GM12878 (cell line): ENCODE measurements at regions not wholly inside any gene's neighbourhood (a gene's known extent, or its start where the extent isn't known, plus 50 kb on each side); places are given as distances from the start of the nearest gene placed in this dataset.
"Not testable (repeated sequence)": the region's sequence is repeated elsewhere in the genome, so short reads cannot be mapped to it uniquely, and the experiment has no call there.

Experiments
- ATAC-seq: fragments of 200-7000 bp; cut with Tn5 transposase; 3 replicates; pipeline ENCODE4 v1.9.1; 2020; ENCODE audit warnings: mild to moderate bottlenecking, moderate library complexity
- BruUV-seq: library from RNA; stranded (reverse); fragments of 400-500 nt; replicated peaks from 2 replicates; lab custom pipeline; 2021; lab: Mats Ljungman, UMichigan
- CTCF ChIA-PET: fragments of 300-600 bp; sonication (Branson Sonifier 250); formaldehyde crosslinking; extraction: SDS; loops from one replicate; lab custom pipeline; 2021; ENCODE audit warnings: inconsistent platforms; lab: Yijun Ruan, JAX
- POLR2A ChIA-PET: fragments of 350-600 bp; formaldehyde crosslinking; extraction: SDS; loops from one replicate; lab custom pipeline; 2021; ENCODE audit warnings: inconsistent platforms; lab: Charles Lee
- RAD21 ChIA-PET: fragments of 300-600 bp; sonication (Branson Sonifier 250); formaldehyde crosslinking; loops from one replicate; lab custom pipeline; 2023; ENCODE audit warnings: antibody characterized with exemption; ENCODE audit not compliant: unreplicated experiment; lab: Charles Lee
- SMC1A ChIA-PET: fragments of 300-600 bp; sonication (Branson Sonifier 250); formaldehyde crosslinking; loops from one replicate; lab custom pipeline; 2023; ENCODE audit not compliant: unreplicated experiment, uncharacterized antibody; lab: Charles Lee
- DNase-seq: peaks from one replicate; pipeline ENCODE4 v3.0.0-alpha.2; 2011; ENCODE audit warnings: low read depth, low spot score
- FAIRE-seq: peaks from 3 replicates; lab custom pipeline; 2011; peaks lifted over from hg19 to GRCh38; lab: Jason Lieb, UNC
- H2AFZ ChIP-seq: 2 replicates; pipeline ENCODE4 v1.6.0; 2011; ENCODE audit warnings: low read depth, low read length, control low read depth; ENCODE audit not compliant: control insufficient read depth
- H3K27ac ChIP-seq: 2 replicates; pipeline ENCODE4 v1.5.1; 2011; ENCODE audit warnings: control low read depth; ENCODE audit not compliant: control insufficient read depth, insufficient read depth
- H3K27me3 ChIP-seq, 2 experiments: replicated peaks in 1 of 2; 2 replicates each; pipeline versions ENCODE4 v1.6.0 to v1.6.1; 2011; ENCODE audit warnings: low read length in 1 of 2; ENCODE audit not compliant: control insufficient read depth in 2 of 2, insufficient read depth in 2 of 2
- H3K36me3 ChIP-seq, 2 experiments: 2 replicates each; pipeline ENCODE4 v1.5.1; 2011; ENCODE audit warnings: low read length in 1 of 2; ENCODE audit not compliant: control insufficient read depth in 2 of 2, insufficient read depth in 2 of 2
- H3K4me1 ChIP-seq: 2 replicates; pipeline ENCODE4 v1.6.1; 2011; ENCODE audit warnings: mild to moderate bottlenecking, low read length, moderate library complexity, mixed read lengths; ENCODE audit not compliant: control insufficient read depth, insufficient read depth
- H3K4me2 ChIP-seq: 2 replicates; pipeline ENCODE4 v1.6.0; 2011; ENCODE audit warnings: control low read depth; ENCODE audit not compliant: control insufficient read depth, insufficient read depth
- H3K4me3 ChIP-seq: fragments of 200-600 bp; sonication (generic); 2 replicates; pipeline ENCODE4 v1.5.1; 2016
- H3K79me2 ChIP-seq: 2 replicates; pipeline ENCODE4 v1.6.0; 2011; ENCODE audit warnings: low read length; ENCODE audit not compliant: control insufficient read depth, insufficient read depth
- H3K9ac ChIP-seq: 2 replicates; pipeline ENCODE4 v1.8.0; 2011; ENCODE audit warnings: low read length, control low read depth, mixed read lengths; ENCODE audit not compliant: control insufficient read depth, insufficient read depth
- H3K9me3 ChIP-seq: replicated peaks from 3 replicates; pipeline ENCODE4 v1.5.1; 2011; ENCODE audit warnings: mild to moderate bottlenecking, low read length; ENCODE audit not compliant: control insufficient read depth, insufficient read depth
- H4K20me1 ChIP-seq: 2 replicates; pipeline ENCODE4 v1.6.0; 2011; ENCODE audit not compliant: control insufficient read depth, insufficient read depth
- WGBS: methylation state at CpG from one replicate; pipeline ENCODE4 v1.1.6; 2016; ENCODE audit warnings: low lambda C conversion rate; ENCODE audit not compliant: insufficient replicate concordance, insufficient coverage; ENCODE audit errors: missing lambda C conversion rate; 5-methylcytosine and 5-hydroxymethylcytosine counted together
- in situ Hi-C: fragments of 300-500 bp; cut with MboI; formaldehyde crosslinking; loops from 9 replicates; pipeline ENCODE4 v1.14.3; 2018; ENCODE audit warnings: mixed read lengths
- intact Hi-C: fragments of 100-400 bp; cut with micrococcal nuclease; formaldehyde crosslinking; loops from one replicate; pipeline ENCODE4 v1.14.2; 2022; ENCODE audit not compliant: unreplicated experiment

DNA sequence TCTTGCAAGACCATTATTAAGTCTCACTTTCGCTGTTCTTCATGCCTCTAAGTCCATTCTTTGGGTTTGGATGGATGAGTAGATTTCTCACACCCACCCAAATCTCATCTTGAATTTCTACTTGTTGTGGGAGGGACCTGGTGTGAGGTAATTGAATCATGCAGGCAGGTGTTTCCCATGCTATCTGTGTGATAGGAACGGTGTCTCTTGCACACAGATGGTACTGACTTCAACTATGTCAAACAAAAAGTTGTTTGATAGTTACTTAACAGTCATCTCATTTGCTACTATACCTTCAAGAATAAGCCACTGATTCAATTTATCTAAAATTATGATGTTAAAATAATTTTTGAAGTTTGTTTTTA, 99.7 kb downstream of the SPATA31A6 start:
- SMC1A ChIA-PET, H3K9ac ChIP-seq, CTCF ChIA-PET, intact Hi-C loops, BruUV-seq, H3K79me2 ChIP-seq, H3K4me2 ChIP-seq, in situ Hi-C loops, H3K9me3 ChIP-seq, DNase-seq, POLR2A ChIA-PET, H3K4me1 ChIP-seq, ATAC-seq, FAIRE-seq, H3K36me3 ChIP-seq, RAD21 ChIA-PET, H2AFZ ChIP-seq, H3K4me3 ChIP-seq, H3K27me3 ChIP-seq, H3K27ac ChIP-seq, H4K20me1 ChIP-seq: not testable (repeated sequence)
- 2% methylated on average over 2 of the region's 2 CpGs for WGBS

DNA sequence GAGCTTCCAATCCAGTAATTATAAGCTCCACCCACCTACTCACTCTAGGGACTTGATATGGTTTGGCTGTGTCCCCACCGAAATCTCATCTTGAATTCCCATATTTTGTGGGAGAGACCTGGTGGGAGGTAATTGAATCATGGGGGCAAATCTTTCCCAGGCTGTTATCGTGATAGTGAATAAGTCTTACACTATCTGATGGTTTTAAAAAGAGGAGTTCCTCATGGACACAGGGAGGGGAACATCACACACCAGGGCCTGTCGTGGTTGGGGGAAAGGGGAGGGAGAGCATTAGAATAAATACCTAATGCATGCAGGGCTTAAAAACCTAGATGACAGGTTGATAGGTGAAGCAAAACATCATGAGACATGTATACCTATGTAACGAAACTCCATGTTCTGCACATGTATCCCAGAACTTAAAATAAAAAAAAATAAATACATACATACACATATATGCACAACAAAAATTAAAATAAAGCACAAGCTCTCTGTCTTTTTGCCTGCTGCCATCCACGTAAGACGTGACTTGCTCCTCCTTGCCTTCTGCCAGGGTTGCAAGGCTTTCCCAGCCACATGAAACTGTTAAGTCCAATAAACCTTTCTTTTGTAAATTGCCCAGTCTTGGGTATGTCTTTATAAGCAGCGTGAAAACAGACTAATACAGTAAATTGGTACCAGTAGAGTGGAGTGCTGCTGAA, 102.8 kb downstream of the SPATA31A6 start:
- H3K27ac ChIP-seq, SMC1A ChIA-PET, CTCF ChIA-PET, H3K4me2 ChIP-seq, FAIRE-seq, H3K9me3 ChIP-seq, DNase-seq, POLR2A ChIA-PET, H2AFZ ChIP-seq, RAD21 ChIA-PET, H3K79me2 ChIP-seq, H3K27me3 ChIP-seq, ATAC-seq, BruUV-seq, H3K36me3 ChIP-seq, H3K4me1 ChIP-seq, H3K9ac ChIP-seq, H4K20me1 ChIP-seq, H3K4me3 ChIP-seq, in situ Hi-C loops, intact Hi-C loops: not testable (repeated sequence)
- WGBS = 35% methylated on average over 7 of the region's 7 CpGs

DNA sequence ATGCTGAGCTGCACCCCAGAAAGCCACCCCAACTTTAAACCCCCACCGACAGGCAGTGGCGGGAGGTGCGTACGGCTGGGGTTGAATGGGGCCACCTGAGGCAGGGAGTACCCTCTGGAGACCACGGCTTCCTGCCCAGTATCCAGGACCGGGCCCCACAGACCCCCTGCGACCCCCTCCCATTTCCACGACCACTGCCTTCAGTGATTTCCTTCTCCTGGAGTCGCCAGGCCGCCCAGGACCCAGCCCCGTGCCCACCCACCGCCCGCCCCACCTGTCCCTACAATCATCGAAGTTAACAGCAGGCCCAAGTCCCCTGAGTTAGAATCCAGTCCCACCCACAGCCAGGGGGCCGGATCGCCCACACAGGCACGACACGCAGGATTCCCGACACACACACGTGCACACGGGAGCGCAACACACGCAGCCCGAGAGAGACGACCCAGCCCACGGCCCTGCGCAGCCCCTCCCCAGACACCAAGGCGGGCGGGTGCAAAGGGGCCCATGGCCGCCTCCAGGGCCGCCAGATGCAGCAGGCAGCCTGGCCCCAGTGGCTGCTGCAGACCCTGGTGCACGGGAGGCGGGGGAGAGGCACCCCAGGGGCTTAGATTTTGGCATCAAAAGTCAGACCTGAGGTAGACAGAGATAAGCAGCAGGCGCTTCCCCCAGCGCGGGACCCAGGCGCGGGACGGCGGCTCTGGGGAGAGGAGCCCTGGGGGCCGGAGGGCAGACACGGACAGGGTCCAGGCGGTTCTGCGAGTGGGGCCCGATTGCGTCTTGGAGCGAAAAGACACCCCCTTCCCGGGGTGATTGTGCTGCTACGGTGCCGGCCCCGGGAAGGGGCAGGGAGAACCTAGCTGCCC, 104.8 kb downstream of the SPATA31A6 start:
- ATAC-seq, RAD21 ChIA-PET, BruUV-seq: not testable (repeated sequence)

DNA sequence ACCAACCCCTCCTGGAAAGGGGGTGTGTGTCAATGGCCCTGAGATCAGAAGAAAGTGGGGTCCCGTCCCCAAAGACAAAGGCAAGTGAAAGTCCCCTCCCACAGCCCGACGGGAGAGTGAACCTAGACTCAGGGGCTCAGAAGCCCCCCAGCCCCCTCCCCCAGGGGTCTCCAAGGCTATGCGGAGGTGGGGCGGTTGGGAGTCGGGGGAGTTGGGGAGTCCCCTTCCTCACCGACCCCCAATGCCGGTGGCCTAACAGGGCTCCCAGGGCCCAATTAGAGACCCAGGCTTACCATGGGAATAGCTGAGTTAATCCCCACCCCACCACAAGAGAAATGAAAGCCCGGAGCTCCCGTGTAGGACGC, 105.4 kb downstream of the SPATA31A6 start:
- POLR2A ChIA-PET, RAD21 ChIA-PET, in situ Hi-C loops, H3K9ac ChIP-seq, intact Hi-C loops, DNase-seq, CTCF ChIA-PET, H3K79me2 ChIP-seq, H3K36me3 ChIP-seq, H3K4me3 ChIP-seq, H3K9me3 ChIP-seq, H3K27ac ChIP-seq, H2AFZ ChIP-seq, BruUV-seq, ATAC-seq, SMC1A ChIA-PET, H3K27me3 ChIP-seq, H3K4me2 ChIP-seq, FAIRE-seq, H3K4me1 ChIP-seq, H4K20me1 ChIP-seq: not testable (repeated sequence)
- WGBS = 51% methylated on average over 8 of the region's 11 CpGs

More for the DNA sequence above, 104.8 kb downstream of the SPATA31A6 start:
- H3K4me2 ChIP-seq, H3K27ac ChIP-seq, H3K27me3 ChIP-seq, H4K20me1 ChIP-seq, H3K9me3 ChIP-seq, H3K4me1 ChIP-seq, SMC1A ChIA-PET, H3K36me3 ChIP-seq, H2AFZ ChIP-seq, FAIRE-seq, POLR2A ChIA-PET, H3K9ac ChIP-seq, H3K4me3 ChIP-seq, DNase-seq, intact Hi-C loops, in situ Hi-C loops, CTCF ChIA-PET, H3K79me2 ChIP-seq: not testable (repeated sequence)
- 59% methylated on average over 42 of the region's 51 CpGs for WGBS
